GM23338 (cell line): ENCODE measurements at regions not wholly inside any gene's neighbourhood (a gene's known extent, or its start where the extent isn't known, plus 50 kb on each side); places are given as distances from the start of the nearest gene placed in this dataset.

Experiments
- ATAC-seq: fragments of 200-7000 bp; cut with Tn5 transposase; 3 replicates; pipeline ENCODE4 v1.9.1; 2020
- DNase-seq: peaks from one replicate; pipeline ENCODE4 v3.0.0-alpha.2; 2015; ENCODE audit warnings: low spot score
- H2AFZ ChIP-seq: fragments of 200-600 bp; sonication (generic); 2 replicates; pipeline ENCODE4 v1.8.0; 2016; ENCODE audit warnings: antibody characterized with exemption, mild to moderate bottlenecking, moderate library complexity
- H3F3A ChIP-seq: fragments of 200-600 bp; sonication (generic); replicated peaks from 2 replicates; pipeline ENCODE4 v1.8.0; 2017; ENCODE audit warnings: antibody characterized with exemption, mixed run types, low read depth
- H3K27ac ChIP-seq: fragments of 200-600 bp; sonication (generic); 2 replicates; pipeline ENCODE4 v1.6.1; 2016; ENCODE audit warnings: low read depth
- H3K27me3 ChIP-seq: fragments of 200-600 bp; sonication (generic); 2 replicates; pipeline ENCODE4 v1.8.0; 2016; ENCODE audit warnings: mild to moderate bottlenecking, mixed run types, moderate library complexity; ENCODE audit not compliant: insufficient read depth
- H3K36me3 ChIP-seq: fragments of 200-600 bp; sonication (generic); 2 replicates; pipeline ENCODE4 v1.8.0; 2016; ENCODE audit warnings: mild to moderate bottlenecking; ENCODE audit not compliant: insufficient read depth
- H3K4me1 ChIP-seq: fragments of 200-600 bp; sonication (generic); 2 replicates; pipeline ENCODE4 v1.8.0; 2016; ENCODE audit warnings: mild to moderate bottlenecking, moderate library complexity; ENCODE audit not compliant: insufficient read depth
- H3K4me2 ChIP-seq: fragments of 200-600 bp; sonication (generic); 2 replicates; pipeline ENCODE4 v1.7.1; 2017; ENCODE audit warnings: mixed run types
- H3K4me3 ChIP-seq: fragments of 200-600 bp; sonication (generic); 2 replicates; pipeline ENCODE4 v1.6.1; 2016; ENCODE audit warnings: mixed run types
- H3K79me2 ChIP-seq: fragments of 200-600 bp; sonication (generic); replicated peaks from 2 replicates; pipeline ENCODE4 v1.8.0; 2017; ENCODE audit warnings: mild to moderate bottlenecking; ENCODE audit not compliant: insufficient read depth
- H3K9me2 ChIP-seq: fragments of 200-600 bp; sonication (generic); 2 replicates; pipeline ENCODE4 v1.8.0; 2017; ENCODE audit not compliant: insufficient read depth
- H4K20me1 ChIP-seq: fragments of 200-600 bp; sonication (generic); replicated peaks from 2 replicates; pipeline ENCODE4 v1.8.0; 2017; ENCODE audit warnings: mild to moderate bottlenecking; ENCODE audit not compliant: insufficient read depth
- H3K27ac Mint-ChIP-seq: 2 replicates; pipeline ENCODE4 v1.8.0; 2020; ENCODE audit warnings: inconsistent platforms, mild to moderate bottlenecking, moderate library complexity, mixed read lengths
- H3K27me3 Mint-ChIP-seq: 3 replicates; pipeline ENCODE4 v1.8.0; 2022; ENCODE audit warnings: low read depth, mild to moderate bottlenecking, moderate library complexity, mixed read lengths, inconsistent platforms; ENCODE audit not compliant: insufficient read depth, poor library complexity
- H3K36me3 Mint-ChIP-seq: 3 replicates; pipeline ENCODE4 v1.8.0; 2021; ENCODE audit warnings: low read depth, mild to moderate bottlenecking, inconsistent platforms, moderate library complexity, mixed read lengths
- H3K4me1 Mint-ChIP-seq: 3 replicates; pipeline ENCODE4 v1.8.0; 2020; ENCODE audit warnings: mild to moderate bottlenecking, inconsistent platforms, mixed read lengths
- H3K4me3 Mint-ChIP-seq: 3 replicates; pipeline ENCODE4 v1.8.0; 2021; ENCODE audit warnings: moderate library complexity, mild to moderate bottlenecking, inconsistent platforms, mixed read lengths
- H3K9me3 Mint-ChIP-seq: 3 replicates; pipeline ENCODE4 v1.8.0; 2020; ENCODE audit warnings: moderate library complexity, mild to moderate bottlenecking, inconsistent platforms, mixed read lengths
- CREB1 ChIP-seq: fragments of 250-450 bp; sonication (Bioruptor Pico); IDR thresholded peaks from 2 replicates; pipeline ENCODE4 v1.5.0; 2020; ENCODE audit warnings: low read depth, mild to moderate bottlenecking, moderate library complexity
- EZH2 ChIP-seq: fragments of 200-600 bp; sonication (generic); IDR thresholded peaks from one replicate; pipeline ENCODE4 v1.8.0; 2017; ENCODE audit warnings: antibody characterized with exemption, mild to moderate bottlenecking, low read depth; ENCODE audit not compliant: unreplicated experiment
- EZH2phosphoT487 ChIP-seq: fragments of 200-600 bp; sonication (generic); IDR thresholded peaks from one replicate; pipeline ENCODE4 v1.8.1; 2018; ENCODE audit warnings: antibody characterized with exemption; ENCODE audit not compliant: unreplicated experiment
- NANOG ChIP-seq: IDR thresholded peaks from 2 replicates; pipeline ENCODE4 v1.6.1; 2016; ENCODE audit warnings: antibody characterized with exemption, borderline replicate concordance
- ZNF114 ChIP-seq: fragments of 250-450 bp; sonication (Bioruptor Pico); IDR thresholded peaks from 2 replicates; pipeline ENCODE4 v1.5.0; 2020; ENCODE audit warnings: mild to moderate bottlenecking, moderate library complexity
- ZNF462 ChIP-seq: fragments of 250-450 bp; sonication (Bioruptor Pico); IDR thresholded peaks from 2 replicates; pipeline ENCODE4 v1.5.0; 2020; ENCODE audit warnings: mild to moderate bottlenecking, moderate library complexity

- ATAC-seq (peak; percentile 4; the same call in 2 of the 3 replicates), DNase-seq (no peak)
- no peaks in the 10 kb centered on the region for H4K20me1 ChIP-seq
- peaks cover 29% of the 10 kb centered on the region for H3K27me3 ChIP-seq
- 0 out of 2 replicates have a peak, but pooled peaks cover 3% of the 10 kb centered on the region for H3F3A ChIP-seq
- H3K4me3 Mint-ChIP-seq, result peak overlapping the region; percentile 69
- peaks cover 49% of the 10 kb centered on the region for H3K4me1 ChIP-seq
- no peaks in the 10 kb centered on the region for H3K36me3 ChIP-seq
- peak overlapping the region; percentile 92 for H3K27ac ChIP-seq
- peak overlapping the region; percentile 88 for H3K27ac Mint-ChIP-seq
- H3K36me3 Mint-ChIP-seq, result peaks cover 5% of the 10 kb centered on the region; the same call in 2 of the 3 replicates
- TF ChIP-seq ZNF462 (CRISPR knock-in tag), result no peak
- TF ChIP-seq NANOG, result no peak
- no peak for TF ChIP-seq EZH2
- TF ChIP-seq EZH2phosphoT487, result no peak
- no peak for TF ChIP-seq CREB1
- TF ChIP-seq ZNF114 (CRISPR knock-in tag), result no peak
- no peak overlapping the region for H2AFZ ChIP-seq
- peaks cover 28% of the 10 kb centered on the region for H3K79me2 ChIP-seq
- H3K4me3 ChIP-seq, result peak overlapping the region; percentile 56
- H3K4me2 ChIP-seq, result peak overlapping the region; percentile 83
- H3K27me3 Mint-ChIP-seq, result peaks cover 45% of the 10 kb centered on the region
- no peaks in the 10 kb centered on the region for H3K9me2 ChIP-seq
- peaks cover 46% of the 10 kb centered on the region for H3K4me1 Mint-ChIP-seq
- H3K9me3 Mint-ChIP-seq, result no peaks in the 10 kb centered on the region; the same call in 1 of the 3 replicates
Measured at GRCh38 chrX:40168480-40169011, 70.8 kb upstream of the BCOR start.
